NCI-H345 (cell line): ENCODE measurements at regions not wholly inside any gene's neighbourhood (a gene's known extent, or its start where the extent isn't known, plus 50 kb on each side); places are given as distances from the start of the nearest gene placed in this dataset.
"Not testable (repeated sequence)": the region's sequence is repeated elsewhere in the genome, so short reads cannot be mapped to it uniquely, and the experiment has no call there.

Source experiments
- DNase-seq: peaks from one replicate; lab custom pipeline; 2025; lab: John Stamatoyannopoulos, UW

GRCh38 chr4:111399623-111400022 lies 745.6 kb upstream of the FAM241A start:
- peak; percentile 54 for DNase-seq

- peak; percentile 93 for DNase-seq
These were observed 744.5 kb upstream of the FAM241A start for GRCh38 chr4:111400741-111401140.

DNA sequence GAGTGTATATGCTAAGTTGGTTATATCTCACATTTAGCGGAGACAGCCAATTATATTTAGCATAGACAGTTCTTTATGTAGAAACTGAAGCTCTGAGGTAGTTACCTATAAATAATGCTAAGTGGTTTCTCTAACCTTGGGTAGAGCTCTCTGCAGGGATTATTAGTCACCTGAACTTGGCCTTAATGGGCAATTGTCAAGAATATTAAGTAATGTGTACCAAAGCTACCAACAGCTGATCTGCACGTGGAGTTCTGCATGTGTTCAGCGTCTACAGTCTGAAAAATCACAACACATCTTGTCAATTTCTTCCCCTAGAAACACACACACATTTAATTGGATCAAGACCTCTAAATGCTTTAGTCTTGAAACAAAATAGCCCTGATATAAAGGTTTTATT lies 740.6 kb upstream of the FAM241A start:
- DNase-seq, result no peak

DNA sequence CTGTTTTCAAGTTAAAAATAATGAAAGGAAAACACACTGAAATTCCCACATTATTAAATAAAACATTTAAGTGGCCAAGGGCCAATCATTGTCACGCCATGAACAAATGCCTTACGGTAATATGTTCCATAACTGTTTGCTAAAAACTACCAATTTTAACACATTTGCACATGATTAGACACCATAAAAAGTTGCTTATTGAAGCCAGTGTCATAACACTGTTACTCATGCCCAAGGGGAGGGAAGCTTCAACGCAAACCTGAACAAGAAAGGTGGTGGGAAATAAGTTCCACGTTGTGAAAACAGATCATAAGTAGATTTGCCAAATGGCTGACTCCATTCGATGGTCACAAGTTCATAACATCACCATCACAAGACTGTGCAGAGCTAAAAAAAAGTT lies 739.3 kb upstream of the FAM241A start:
- no peak for DNase-seq

DNA sequence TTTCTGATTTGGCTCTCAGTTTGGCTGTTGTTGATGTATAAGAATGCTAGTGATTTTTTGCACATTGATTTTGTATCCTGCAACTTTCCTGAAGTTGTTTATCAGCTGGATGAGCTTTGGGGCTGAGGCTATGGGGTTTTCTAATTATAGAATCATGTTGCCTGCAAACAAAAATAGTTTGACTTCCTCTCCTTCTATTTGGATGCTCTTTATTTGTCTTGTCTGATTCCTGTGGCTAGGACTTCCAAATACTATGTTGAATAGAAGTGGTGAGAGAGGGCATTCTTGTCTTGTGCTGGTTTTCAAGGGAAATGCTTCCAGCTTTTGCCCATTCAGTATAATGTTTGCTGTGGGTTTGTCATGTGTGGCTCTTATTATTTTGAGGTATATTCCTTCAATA lies 734.7 kb upstream of the FAM241A start:
- no peak for DNase-seq

- DNase-seq, result no peak
These were observed 727.7 kb upstream of the FAM241A start for GRCh38 chr4:111417521-111417920.

DNA sequence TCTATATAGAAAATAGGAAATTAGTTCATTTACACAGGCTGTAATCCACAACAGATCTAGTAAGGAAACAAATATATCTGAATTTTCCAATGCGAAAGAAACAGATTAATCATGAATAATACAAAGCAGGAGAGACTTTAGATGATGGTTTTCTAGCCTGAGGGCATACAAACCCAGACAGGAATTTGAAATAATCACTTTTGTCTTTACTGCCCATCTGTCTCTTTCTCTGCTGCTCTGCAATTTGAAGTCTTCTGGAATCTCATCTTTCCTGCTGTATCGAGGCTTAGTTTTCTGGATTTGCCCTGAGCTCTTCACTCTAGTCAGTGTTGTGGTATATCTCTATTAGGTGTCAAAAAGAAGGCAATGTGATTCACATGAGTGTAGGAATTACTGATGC lies 711.8 kb upstream of the FAM241A start:
- no peak for DNase-seq

DNA sequence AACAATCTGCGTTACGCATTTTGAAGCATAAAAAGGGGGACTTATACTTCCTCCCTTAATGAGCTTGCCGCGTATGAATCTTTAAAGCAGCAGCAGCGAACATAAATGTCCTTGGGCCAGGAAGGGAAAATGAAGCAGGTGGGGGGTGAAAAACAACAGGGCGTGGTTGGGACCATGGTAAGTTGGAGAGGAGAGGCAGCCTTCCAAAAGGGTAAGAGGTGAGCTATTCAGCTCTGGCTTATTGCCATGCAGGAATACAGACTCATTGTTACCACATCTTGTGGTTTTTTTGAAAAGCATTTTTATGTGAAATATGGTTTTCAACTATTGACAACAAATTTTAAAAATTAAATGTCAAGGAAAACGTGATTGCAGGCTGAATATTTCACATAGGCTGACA lies 710.7 kb upstream of the FAM241A start:
- DNase-seq, result no peak

DNA sequence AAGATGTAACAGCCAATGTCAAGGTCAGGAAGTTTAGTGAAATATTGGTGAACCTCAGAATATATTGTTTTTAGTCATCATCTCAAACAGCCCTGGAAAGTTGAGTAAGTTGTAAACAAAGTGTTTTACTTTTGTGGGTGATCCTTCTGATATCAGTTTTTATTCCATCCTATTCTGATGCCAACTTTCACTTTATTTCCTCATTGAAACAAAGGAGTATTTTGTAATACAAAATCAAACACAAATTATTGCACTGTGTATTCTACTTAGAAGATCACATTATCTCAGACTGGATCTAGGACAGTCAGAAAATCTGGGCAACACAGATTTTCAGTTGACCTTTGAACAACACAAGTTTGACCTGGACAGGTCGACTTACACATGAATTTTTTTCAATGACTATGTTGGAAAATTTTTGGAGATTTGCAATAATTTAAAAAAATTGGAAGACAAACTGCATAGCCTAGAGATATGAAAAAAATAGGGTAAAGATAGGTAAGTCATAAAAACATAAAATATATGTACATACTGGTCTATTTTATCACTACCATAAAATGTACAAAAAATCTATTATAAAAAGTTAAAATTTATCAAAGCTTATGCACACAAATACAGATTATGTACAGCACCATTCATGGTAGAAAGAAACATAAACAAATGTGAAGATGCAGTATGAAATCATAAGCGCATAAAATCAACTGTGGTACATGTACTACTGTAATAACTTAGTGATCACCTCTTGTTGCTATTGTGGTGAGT lies 709.1 kb upstream of the FAM241A start:
- DNase-seq, result no peak

DNA sequence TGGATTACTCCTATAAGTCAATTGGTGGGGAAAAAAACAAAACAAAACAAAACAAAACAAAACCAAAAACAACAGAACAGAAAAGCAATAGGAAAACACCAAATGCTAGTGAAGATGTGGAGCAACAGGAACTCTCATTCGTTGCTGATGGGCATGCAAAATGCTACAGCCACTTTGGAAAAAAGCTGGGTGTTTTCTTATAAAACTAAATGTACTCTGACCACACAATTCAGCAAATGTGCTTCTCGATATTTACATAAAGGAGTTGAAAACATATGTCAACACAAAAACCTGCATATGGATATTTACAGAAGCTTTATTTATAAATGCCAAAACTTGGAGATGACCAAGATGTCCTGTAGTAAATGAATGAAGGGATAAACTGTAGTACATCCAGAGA lies 703.6 kb upstream of the FAM241A start:
- DNase-seq, result no peak

- not testable (repeated sequence) for DNase-seq
These were observed 700.4 kb upstream of the FAM241A start for GRCh38 chr4:111444836-111445235.

DNA sequence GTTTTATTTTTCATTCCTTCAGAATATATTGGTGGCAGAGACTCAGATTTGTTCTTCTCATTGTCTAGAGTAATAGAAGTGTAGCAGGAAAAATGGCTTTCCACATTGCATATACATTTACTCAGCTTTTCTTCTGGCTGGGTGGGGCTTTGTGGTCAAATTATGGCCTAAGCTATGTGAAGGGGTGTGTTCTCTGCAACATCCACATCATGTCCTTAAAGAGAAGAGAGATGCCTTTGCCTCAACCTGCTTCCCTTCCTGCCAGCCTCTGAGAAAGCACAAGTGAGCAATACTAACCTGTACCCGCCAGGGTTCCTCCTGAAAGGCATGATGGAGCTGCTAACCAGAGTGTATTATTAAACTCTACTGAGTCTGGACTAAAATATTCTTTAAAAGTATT lies 695.6 kb upstream of the FAM241A start:
- DNase-seq, result no peak

GRCh38 chr4:111450867-111451266 lies 694.4 kb upstream of the FAM241A start:
- no peak for DNase-seq

GRCh38 chr4:111453216-111453615 lies 692.0 kb upstream of the FAM241A start:
- no peak for DNase-seq

- DNase-seq, result no peak
These were observed 690.3 kb upstream of the FAM241A start for GRCh38 chr4:111454961-111455360.

DNA sequence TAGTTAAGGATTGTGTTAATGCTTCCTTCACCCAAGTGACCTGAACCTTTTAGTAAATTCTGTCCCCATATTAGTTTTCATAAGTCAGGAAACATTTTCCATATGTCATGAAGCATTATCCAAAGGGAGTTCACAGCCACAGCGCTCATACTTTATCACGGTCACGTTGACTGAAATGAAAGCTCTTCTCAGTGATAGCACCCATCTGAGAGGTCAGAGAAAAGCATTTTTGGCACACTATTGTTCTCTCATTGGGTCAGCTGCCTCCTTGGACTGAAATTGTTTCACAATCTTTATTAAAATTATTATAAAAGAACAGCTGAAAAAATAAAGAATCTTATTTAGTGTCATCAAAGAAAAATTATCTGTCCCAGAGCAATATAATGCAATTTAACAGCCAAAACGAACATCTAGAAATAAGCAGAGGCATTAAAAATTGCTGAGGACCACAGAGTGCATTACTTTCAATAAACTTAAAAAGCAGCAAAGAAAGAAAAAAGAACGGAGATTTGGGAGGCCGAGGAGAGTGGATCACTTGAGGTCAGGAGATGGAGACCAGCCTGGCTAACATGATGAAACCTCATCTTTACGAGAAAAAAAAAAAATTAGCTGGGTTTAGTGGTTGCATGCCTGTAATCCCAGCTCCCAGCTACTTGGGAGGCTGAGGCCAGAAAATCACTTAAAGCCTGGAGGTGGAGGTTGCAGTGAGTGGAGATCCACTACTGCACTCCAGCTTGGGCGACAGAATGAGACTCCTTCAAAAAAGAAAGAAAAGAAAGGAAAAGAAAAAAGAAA lies 680.8 kb upstream of the FAM241A start:
- no peak for DNase-seq

DNA sequence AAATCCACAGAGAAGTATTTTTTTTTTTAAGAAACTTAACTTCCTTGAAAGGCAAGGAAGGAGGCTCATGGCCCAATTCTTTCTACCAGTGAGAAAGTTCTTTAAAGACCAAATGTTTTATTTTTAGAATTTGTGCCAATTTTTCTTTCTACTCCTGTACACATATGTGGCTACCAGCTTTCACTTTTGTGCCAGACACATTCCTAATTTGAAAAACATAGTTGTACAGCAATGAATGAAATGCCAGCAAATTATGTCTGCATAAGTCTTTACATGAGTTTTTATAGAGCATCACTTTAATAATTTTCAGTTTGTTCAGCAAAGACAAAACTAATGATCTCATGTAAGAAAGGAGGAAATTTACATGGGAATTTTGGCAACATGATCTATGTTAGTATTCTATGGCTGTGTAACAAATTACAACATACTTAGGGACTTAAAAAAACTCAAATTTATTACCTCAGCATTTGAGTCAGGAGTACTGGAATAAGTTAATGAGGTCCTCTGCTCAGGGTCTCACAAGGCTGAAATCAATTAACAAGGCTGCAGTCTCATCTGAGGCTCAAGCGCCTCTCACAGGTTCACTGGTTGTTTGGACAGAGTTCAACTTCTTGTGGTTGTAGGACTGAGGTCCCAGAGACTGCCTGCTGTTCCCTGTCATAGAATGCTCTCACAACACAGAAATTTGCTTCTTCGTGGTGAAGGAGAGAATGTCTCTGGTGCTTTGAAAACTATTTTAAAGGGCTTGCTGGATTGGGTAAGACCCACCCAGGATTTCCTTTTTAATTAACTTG lies 678.2 kb upstream of the FAM241A start:
- DNase-seq, result no peak

DNA sequence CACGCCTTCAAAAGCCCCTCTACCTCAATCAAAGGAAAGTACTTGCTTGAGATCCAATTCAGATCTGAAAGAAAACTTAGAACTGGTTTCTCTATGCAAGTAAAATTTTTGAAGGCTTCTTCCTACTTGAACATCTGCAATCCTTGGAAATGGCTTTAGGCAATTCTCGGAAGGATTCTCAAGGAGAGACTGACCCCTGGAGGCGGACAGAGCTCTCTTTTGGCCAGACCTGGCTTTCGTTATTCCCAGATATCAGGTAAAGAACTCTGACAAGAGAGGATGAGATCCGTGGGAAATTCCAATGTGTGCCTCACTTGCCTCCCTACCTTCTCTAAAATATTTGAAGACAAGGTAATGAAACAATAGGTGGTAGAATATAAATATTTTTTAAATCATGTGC lies 670.3 kb upstream of the FAM241A start:
- DNase-seq, result peak; percentile 23

GRCh38 chr4:111475666-111476065 lies 669.6 kb upstream of the FAM241A start:
- no peak for DNase-seq

DNA sequence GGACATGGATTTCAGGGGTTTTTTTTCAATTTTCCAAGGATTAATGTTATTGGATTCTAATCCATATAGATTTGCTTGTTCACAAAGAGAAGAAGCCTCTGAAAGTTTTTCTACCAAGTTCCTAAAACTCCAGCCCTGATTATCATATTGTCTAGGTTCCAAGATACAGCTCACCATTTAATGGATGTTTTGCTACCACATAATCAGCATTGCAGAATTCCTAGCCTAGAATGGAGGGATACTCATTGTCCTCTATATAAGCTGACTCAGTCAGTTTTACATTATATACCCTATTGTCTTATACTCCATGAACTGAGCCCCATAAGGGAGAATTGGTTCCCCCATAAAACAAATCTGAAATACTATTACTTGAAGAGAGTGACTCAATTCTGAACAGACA lies 664.7 kb upstream of the FAM241A start:
- no peak for DNase-seq

DNA sequence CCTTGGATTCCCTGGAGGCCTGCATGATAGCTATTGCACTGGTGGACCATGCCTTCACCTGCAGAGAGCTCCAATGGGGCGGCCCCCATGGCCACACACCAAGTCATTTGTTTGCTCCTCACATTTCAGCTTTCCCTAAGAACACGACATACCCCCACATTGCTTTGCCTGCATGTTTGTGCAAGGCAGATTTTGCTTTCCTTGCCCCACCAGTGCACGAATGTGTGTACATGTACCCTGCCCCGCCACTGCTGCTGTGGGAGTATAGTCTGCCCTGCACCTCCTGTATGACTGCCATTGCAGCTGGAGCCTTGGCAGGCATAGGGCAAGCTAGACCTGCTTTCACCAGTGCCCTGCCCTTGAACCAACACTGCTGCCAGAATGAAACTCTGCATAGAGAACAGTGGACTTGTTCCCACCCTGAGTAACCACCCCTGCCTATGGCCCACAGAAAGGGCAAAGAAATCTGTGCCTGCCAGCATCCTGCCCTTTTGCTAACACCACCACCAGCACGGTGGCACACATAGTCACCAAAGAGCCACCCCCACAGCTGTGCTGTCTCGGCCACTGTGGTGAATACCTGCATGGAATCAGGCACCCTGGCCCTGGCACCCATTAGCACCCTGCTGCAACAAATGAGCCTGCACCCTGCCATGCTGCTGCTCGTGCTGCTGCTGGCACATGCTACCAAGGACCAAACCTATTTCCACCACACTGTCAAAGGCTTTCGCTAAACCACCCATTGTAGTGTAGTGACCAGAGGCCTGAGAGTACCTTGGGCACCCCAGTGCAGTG lies 661.7 kb upstream of the FAM241A start:
- no peak for DNase-seq

DNA sequence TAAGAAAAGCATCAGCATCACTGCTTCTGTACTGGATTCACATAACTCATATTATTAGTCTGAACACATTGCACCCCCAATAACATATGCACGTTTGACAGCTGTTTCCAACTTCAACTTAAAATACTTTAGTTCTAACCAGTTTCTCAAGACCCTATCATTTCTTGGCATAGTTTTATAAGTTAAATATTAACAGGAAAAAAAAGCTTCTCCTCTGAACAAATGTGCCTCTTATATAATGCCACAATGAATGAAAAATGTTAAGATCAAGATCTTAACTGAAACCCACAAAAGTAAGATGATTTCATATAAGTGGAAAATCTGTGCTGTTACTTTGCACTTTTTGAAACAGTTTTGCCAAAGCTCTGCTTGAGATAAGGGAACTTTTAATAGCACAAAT lies 652.8 kb upstream of the FAM241A start:
- DNase-seq, result no peak
